GM18907 (cell line): ENCODE measurements at regions not wholly inside any gene's neighbourhood (a gene's known extent, or its start where the extent isn't known, plus 50 kb on each side); places are given as distances from the start of the nearest gene placed in this dataset.

Source experiments
- ATAC-seq: cut with Tn5 transposase; IDR thresholded peaks from one replicate; pipeline ENCODE4 v1.9.1; 2021; ENCODE audit warnings: mild to moderate bottlenecking, moderate library complexity; ENCODE audit not compliant: unreplicated experiment

GRCh38 chr4:156252358-156252921, 298.8 kb upstream of the CTSO start:
- ATAC-seq = no peak

- ATAC-seq = no peak
Observed at GRCh38 chr4:156251373-156252065, 297.9 kb upstream of the CTSO start.

- no peak for ATAC-seq
Observed at GRCh38 chr4:156248917-156249316, 295.3 kb upstream of the CTSO start.

- no peak for ATAC-seq
Observed at GRCh38 chr4:156247470-156247869, 293.8 kb upstream of the CTSO start.

GRCh38 chr4:156243015-156243414, 289.3 kb upstream of the CTSO start:
- no peak for ATAC-seq

- no peak for ATAC-seq
Observed at GRCh38 chr4:156242390-156242789, 288.7 kb upstream of the CTSO start.

GRCh38 chr4:156241896-156242295, 288.2 kb upstream of the CTSO start:
- ATAC-seq = no peak

- no peak for ATAC-seq
Observed at GRCh38 chr4:156238171-156238570, 284.5 kb upstream of the CTSO start.

GRCh38 chr4:156237231-156237630, 283.6 kb upstream of the CTSO start:
- ATAC-seq = no peak

- ATAC-seq = no peak
Observed at GRCh38 chr4:156230176-156230575, 276.5 kb upstream of the CTSO start.

GRCh38 chr4:156228676-156229075, 275.0 kb upstream of the CTSO start:
- ATAC-seq = no peak

- no peak for ATAC-seq
Observed at GRCh38 chr4:156227321-156227720, 273.7 kb upstream of the CTSO start.

GRCh38 chr4:156223985-156224384, 270.3 kb upstream of the CTSO start:
- no peak for ATAC-seq

GRCh38 chr4:156217236-156217635, 263.6 kb upstream of the CTSO start:
- no peak for ATAC-seq

GRCh38 chr4:156201050-156201449, 247.4 kb upstream of the CTSO start:
- peak; percentile 95 for ATAC-seq

- no peak for ATAC-seq
Observed at GRCh38 chr4:156198511-156198910, 244.8 kb upstream of the CTSO start.

- ATAC-seq = no peak
Observed at GRCh38 chr4:156197216-156197615, 243.6 kb upstream of the CTSO start.

- ATAC-seq = no peak
Observed at GRCh38 chr4:156196722-156197121, 243.1 kb upstream of the CTSO start.

GRCh38 chr4:156195914-156196313, 242.2 kb upstream of the CTSO start:
- ATAC-seq = peak; percentile 92

- ATAC-seq = no peak
Observed at GRCh38 chr4:156194896-156195295, 241.2 kb upstream of the CTSO start.

- ATAC-seq = no peak
Observed at GRCh38 chr4:156193800-156194199, 240.1 kb upstream of the CTSO start.

GRCh38 chr4:156193106-156193505, 239.4 kb upstream of the CTSO start:
- ATAC-seq = no peak

- no peak for ATAC-seq
Observed at GRCh38 chr4:156192033-156192432, 238.4 kb upstream of the CTSO start.
